MM.1S (cell line): ENCODE measurements at regions not wholly inside any gene's neighbourhood (a gene's known extent, or its start where the extent isn't known, plus 50 kb on each side); places are given as distances from the start of the nearest gene placed in this dataset.

ENCODE experiments used
- DNase-seq: peaks from one replicate; pipeline ENCODE4 v3.0.0-alpha.2; 2015
- H2AFZ ChIP-seq: fragments of 300-600 bp; sonication (generic); 2 replicates; pipeline ENCODE4 v1.6.0; 2016; ENCODE audit warnings: antibody characterized with exemption, low read length
- H3F3A ChIP-seq: fragments of 300-600 bp; sonication (generic); 2 replicates; pipeline ENCODE4 v1.6.1; 2016; ENCODE audit warnings: mild to moderate bottlenecking, antibody characterized with exemption, low read length, moderate library complexity, mixed read lengths; ENCODE audit not compliant: insufficient read depth
- H3K27ac ChIP-seq: fragments of 300-600 bp; sonication (generic); 2 replicates; pipeline ENCODE4 v1.5.1; 2016; ENCODE audit warnings: mild to moderate bottlenecking, low read length
- H3K27me3 ChIP-seq: fragments of 300-600 bp; sonication (generic); replicated peaks from 2 replicates; pipeline ENCODE4 v1.6.0; 2016; ENCODE audit warnings: low read length; ENCODE audit not compliant: insufficient read depth
- H3K36me3 ChIP-seq: fragments of 300-600 bp; sonication (generic); replicated peaks from 2 replicates; pipeline ENCODE4 v1.6.1; 2016; ENCODE audit warnings: mild to moderate bottlenecking, low read length, mixed read lengths; ENCODE audit not compliant: insufficient read depth
- H3K4me1 ChIP-seq: fragments of 300-600 bp; sonication (generic); 2 replicates; pipeline ENCODE4 v1.6.1; 2016; ENCODE audit warnings: low read length, mixed read lengths
- H3K4me2 ChIP-seq: fragments of 300-600 bp; sonication (generic); 2 replicates; pipeline ENCODE4 v1.6.0; 2016; ENCODE audit warnings: low read depth, low read length
- H3K4me3 ChIP-seq: fragments of 300-600 bp; sonication (generic); 2 replicates; pipeline ENCODE4 v1.5.1; 2016; ENCODE audit warnings: low read length, mixed read lengths
- H3K79me2 ChIP-seq: fragments of 300-600 bp; sonication (generic); 2 replicates; pipeline ENCODE4 v1.6.1; 2016; ENCODE audit warnings: mixed run types, low read length, mixed read lengths
- H3K9ac ChIP-seq: fragments of 300-600 bp; sonication (generic); 2 replicates; pipeline ENCODE4 v1.6.1; 2016; ENCODE audit warnings: low read length, mixed read lengths
- H3K9me2 ChIP-seq: fragments of 300-600 bp; sonication (generic); replicated peaks from 2 replicates; pipeline ENCODE4 v1.6.1; 2016; ENCODE audit warnings: mild to moderate bottlenecking, low read length, mixed read lengths; ENCODE audit not compliant: insufficient read depth
- H3K9me3 ChIP-seq: fragments of 300-600 bp; sonication (generic); replicated peaks from 2 replicates; pipeline ENCODE4 v1.6.1; 2016; ENCODE audit warnings: mild to moderate bottlenecking, low read length, mixed read lengths; ENCODE audit not compliant: insufficient read depth
- H4K20me1 ChIP-seq: fragments of 300-600 bp; sonication (generic); 2 replicates; pipeline ENCODE4 v1.6.1; 2016; ENCODE audit warnings: mild to moderate bottlenecking, low read length, moderate library complexity, mixed read lengths; ENCODE audit not compliant: insufficient read depth
- EZH2 ChIP-seq: fragments of 300-600 bp; sonication (generic); optimal IDR thresholded peaks from 2 replicates; pipeline ENCODE3; 2017; ENCODE audit warnings: low read depth, mild to moderate bottlenecking, antibody characterized with exemption, low read length, mixed read lengths
- EZH2phosphoT487 ChIP-seq: fragments of 300-600 bp; sonication (generic); IDR thresholded peaks from 2 replicates; pipeline ENCODE4 v1.6.1; 2018; ENCODE audit warnings: antibody characterized with exemption, low read length
- TF ChIP-seq, protein P1 (sequence below): fragments of 300-600 bp; sonication (generic); IDR thresholded peaks from 2 replicates; pipeline ENCODE4 v1.5.1; 2016; ENCODE audit warnings: antibody characterized with exemption, low read length, mixed read lengths

DNA sequence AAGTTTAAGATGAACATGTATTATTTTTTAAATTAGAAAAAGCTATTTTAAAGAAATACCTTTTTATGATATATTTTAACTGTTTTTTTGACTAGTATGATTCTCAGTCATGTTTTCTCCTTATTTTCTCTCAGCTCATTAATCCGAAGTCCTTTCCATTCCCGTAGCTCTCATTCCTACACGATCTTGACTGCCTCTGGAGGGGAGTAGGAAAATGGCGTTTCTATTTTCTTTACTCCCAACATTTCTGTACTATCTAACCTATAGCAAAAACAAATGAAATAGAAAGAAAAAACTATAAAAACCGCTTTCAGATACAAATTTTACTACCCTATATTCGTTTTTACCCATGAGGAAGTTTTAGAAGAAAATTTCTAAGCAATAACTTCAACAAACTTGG, 343.8 kb downstream of the RBM26 start:
- no peak overlapping the region for H2AFZ ChIP-seq
- H3K4me3 ChIP-seq: no peak overlapping the region
- H3K4me2 ChIP-seq: no peak overlapping the region
- H3K36me3 ChIP-seq: no peaks in the 10 kb centered on the region
- TF ChIP-seq EZH2phosphoT487 (no peak), EZH2 (no peak)
- TF ChIP-seq, protein P1, sequence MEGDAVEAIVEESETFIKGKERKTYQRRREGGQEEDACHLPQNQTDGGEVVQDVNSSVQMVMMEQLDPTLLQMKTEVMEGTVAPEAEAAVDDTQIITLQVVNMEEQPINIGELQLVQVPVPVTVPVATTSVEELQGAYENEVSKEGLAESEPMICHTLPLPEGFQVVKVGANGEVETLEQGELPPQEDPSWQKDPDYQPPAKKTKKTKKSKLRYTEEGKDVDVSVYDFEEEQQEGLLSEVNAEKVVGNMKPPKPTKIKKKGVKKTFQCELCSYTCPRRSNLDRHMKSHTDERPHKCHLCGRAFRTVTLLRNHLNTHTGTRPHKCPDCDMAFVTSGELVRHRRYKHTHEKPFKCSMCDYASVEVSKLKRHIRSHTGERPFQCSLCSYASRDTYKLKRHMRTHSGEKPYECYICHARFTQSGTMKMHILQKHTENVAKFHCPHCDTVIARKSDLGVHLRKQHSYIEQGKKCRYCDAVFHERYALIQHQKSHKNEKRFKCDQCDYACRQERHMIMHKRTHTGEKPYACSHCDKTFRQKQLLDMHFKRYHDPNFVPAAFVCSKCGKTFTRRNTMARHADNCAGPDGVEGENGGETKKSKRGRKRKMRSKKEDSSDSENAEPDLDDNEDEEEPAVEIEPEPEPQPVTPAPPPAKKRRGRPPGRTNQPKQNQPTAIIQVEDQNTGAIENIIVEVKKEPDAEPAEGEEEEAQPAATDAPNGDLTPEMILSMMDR: no peak
- H3K27me3 ChIP-seq: no peaks in the 10 kb centered on the region
- no peak for DNase-seq
- H3K9me2 ChIP-seq: no peaks in the 10 kb centered on the region
- H3K27ac ChIP-seq: no peak overlapping the region
- no peaks in the 10 kb centered on the region for H3K4me1 ChIP-seq
- H3F3A ChIP-seq: no peaks in the 10 kb centered on the region
- no peak overlapping the region for H3K9ac ChIP-seq
- no peaks in the 10 kb centered on the region for H3K9me3 ChIP-seq
- no peaks in the 10 kb centered on the region for H4K20me1 ChIP-seq
- H3K79me2 ChIP-seq: no peaks in the 10 kb centered on the region

DNA sequence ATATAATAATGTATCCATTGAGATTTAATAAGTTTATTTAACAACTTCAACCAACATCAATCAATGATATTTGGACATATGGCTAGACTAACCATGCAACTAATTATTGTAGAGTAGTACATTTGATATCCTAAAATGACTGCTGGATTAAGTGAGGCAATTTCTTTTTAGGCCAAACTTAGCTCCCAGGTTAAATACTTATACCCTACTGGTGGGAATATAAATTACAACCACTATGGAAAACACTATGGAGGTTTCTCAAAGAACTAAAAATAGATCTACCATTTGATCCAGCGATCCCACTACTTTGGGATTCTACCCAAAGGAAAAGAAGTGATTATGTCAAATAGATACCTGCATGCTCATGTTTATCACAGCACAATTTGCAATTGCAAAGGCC, 345.8 kb downstream of the RBM26 start:
- no peak for DNase-seq

DNA sequence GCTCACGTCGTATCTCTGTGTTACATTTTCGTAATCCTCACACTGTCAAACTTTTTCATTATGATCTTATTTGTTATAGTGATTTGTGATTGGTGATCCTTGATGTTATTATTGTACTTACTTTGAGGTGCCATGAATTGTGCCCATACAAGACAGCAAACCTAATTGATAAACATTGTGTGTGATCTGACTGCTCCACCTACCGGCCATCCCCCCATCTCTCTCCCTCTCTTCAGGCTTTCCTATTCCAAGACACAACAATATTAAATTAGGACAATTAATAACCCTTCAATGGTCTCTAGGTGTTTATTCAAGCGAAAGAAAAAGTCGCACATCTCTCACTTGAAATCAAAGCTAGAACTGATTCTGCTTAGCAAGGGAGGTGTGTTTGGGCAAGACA, 349.3 kb downstream of the RBM26 start:
- Histone ChIP-seq H3K9ac (no peak overlapping the region), H3K9me2 (no peaks in the 10 kb centered on the region), H3K4me3 (no peak overlapping the region), H3F3A (no peaks in the 10 kb centered on the region), H4K20me1 (no peaks in the 10 kb centered on the region), H3K27ac (no peak overlapping the region), H2AFZ (no peak overlapping the region), H3K27me3 (no peaks in the 10 kb centered on the region), H3K36me3 (no peaks in the 10 kb centered on the region), H3K4me1 (no peaks in the 10 kb centered on the region), H3K4me2 (no peak overlapping the region), H3K79me2 (no peaks in the 10 kb centered on the region), H3K9me3 (no peaks in the 10 kb centered on the region)
- no peak for TF ChIP-seq EZH2
- TF ChIP-seq EZH2phosphoT487: no peak
- TF ChIP-seq, protein P1: no peak
- DNase-seq: no peak

More for the DNA sequence above, 345.8 kb downstream of the RBM26 start:
- H3K27ac ChIP-seq: no peak overlapping the region
- no peak overlapping the region for H3K9ac ChIP-seq
- no peaks in the 10 kb centered on the region for H3K36me3 ChIP-seq
- H4K20me1 ChIP-seq: no peaks in the 10 kb centered on the region
- H3K79me2 ChIP-seq: no peaks in the 10 kb centered on the region
- no peak overlapping the region for H2AFZ ChIP-seq
- no peaks in the 10 kb centered on the region for H3F3A ChIP-seq
- H3K4me2 ChIP-seq: no peak overlapping the region
- no peaks in the 10 kb centered on the region for H3K4me1 ChIP-seq
- no peaks in the 10 kb centered on the region for H3K9me2 ChIP-seq
- H3K4me3 ChIP-seq: no peak overlapping the region
- no peaks in the 10 kb centered on the region for H3K27me3 ChIP-seq
- H3K9me3 ChIP-seq: no peaks in the 10 kb centered on the region
- no peak for TF ChIP-seq EZH2phosphoT487
- TF ChIP-seq, protein P1: no peak
- TF ChIP-seq EZH2: no peak
